ENCODE measurements at regions not wholly inside any gene's neighbourhood (a gene's known extent, or its start where the extent isn't known, plus 50 kb on each side); places are given as distances from the start of the nearest gene placed in this dataset.

DNA sequence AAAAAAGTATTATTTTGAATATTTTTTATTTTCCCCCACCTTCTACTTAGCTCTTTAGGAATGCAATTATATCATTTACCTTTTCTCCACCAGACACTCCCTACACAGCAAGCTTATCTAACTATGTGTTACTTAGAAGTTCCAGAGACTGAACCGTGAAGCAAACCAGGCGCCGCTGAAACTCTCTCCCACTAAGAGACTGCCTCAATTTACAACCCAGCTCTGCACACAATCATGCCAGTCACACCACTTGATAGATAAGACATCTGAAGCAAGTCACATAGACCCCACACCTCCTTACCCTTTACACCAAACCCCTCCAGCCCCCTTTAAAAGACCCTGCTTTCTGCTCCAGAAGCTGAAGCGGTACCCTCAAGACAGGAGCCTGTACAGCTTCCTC is 245.5 kb downstream of the S1PR1 start (continued):
- no peak for TF ChIP-seq POU6F1 (CRISPR knock-in tag; IDR thresholded peaks at IDR 0.05; ENCODE audit: borderline replicate concordance, low read depth)

GRCh38 chr1:101483982-101484688 is 247.3 kb downstream of the S1PR1 start:
- ATAC-seq, result no peak
- TF ChIP-seq TSHZ2 (CRISPR knock-in tag; IDR thresholded peaks at IDR 0.05), result peak; percentile 75; the same call in 1 of the 2 replicates
- TF ChIP-seq ISL1 (CRISPR knock-in tag; IDR thresholded peaks at IDR 0.05), result peak; percentile 35; the same call in 1 of the 2 replicates
- TF ChIP-seq TCF4 (CRISPR knock-in tag; IDR thresholded peaks at IDR 0.05; ENCODE audit: borderline replicate concordance), result peak; percentile 88
- no peak; the same call in 1 of the 2 replicates for TF ChIP-seq CREB5 (CRISPR knock-in tag; IDR thresholded peaks at IDR 0.05; ENCODE audit: low read depth)

DNA sequence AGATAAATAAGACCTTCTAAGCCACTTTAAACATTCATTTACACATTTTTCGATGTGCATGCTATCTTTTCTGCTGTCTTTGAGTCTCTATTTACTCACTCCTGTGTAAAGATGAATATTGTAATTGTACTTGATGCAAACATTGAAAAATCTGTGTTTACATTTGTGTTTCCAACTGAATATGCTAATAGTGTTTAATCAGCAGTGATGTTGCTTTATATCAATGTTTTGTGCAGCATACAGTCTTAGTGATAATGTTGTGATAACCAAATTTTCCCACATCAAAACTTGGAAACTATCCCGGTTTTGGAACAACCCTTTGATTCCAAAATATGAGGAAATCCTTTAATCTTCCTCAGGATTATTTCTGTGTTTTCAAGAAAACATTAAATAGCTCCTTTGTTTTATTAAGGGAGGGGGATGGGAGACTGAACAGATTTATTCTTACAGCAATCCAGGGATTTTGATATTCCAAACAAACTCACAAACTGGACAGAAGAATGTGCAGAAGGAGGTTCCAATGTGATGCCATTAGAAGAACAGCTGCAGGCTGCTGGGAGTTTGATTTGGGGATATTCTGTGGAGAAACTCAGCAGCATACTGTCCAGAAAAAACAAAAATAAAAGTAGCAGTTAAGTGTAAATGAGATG is 248.0 kb downstream of the S1PR1 start:
- no peak for ATAC-seq
- TF ChIP-seq ZNF8 (CRISPR knock-in tag; IDR thresholded peaks at IDR 0.05), result no peak
- no peak for TF ChIP-seq CSDC2 (CRISPR knock-in tag; IDR thresholded peaks at IDR 0.05)
- TF ChIP-seq ZNF70 (CRISPR knock-in tag; IDR thresholded peaks at IDR 0.05), result no peak
- no peak for TF ChIP-seq ESRRG (CRISPR knock-in tag; IDR thresholded peaks at IDR 0.05)
- no peak for TF ChIP-seq ZFP30 (CRISPR knock-in tag; IDR thresholded peaks at IDR 0.05)
- no peak for TF ChIP-seq TSHZ2 (CRISPR knock-in tag; IDR thresholded peaks at IDR 0.05)
- TF ChIP-seq ZNF565 (CRISPR knock-in tag; conservative IDR thresholded peaks at IDR 0.05; ENCODE audit: low read depth), result no peak
- TF ChIP-seq ARNTL (CRISPR knock-in tag; IDR thresholded peaks at IDR 0.05; ENCODE audit: borderline replicate concordance, low read depth), result no peak
- no peak for TF ChIP-seq RARB (CRISPR knock-in tag; IDR thresholded peaks at IDR 0.05)
- no peak for TF ChIP-seq SNAI2 (CRISPR knock-in tag; IDR thresholded peaks at IDR 0.05)
- TF ChIP-seq POU6F1 (CRISPR knock-in tag; IDR thresholded peaks at IDR 0.05; ENCODE audit: borderline replicate concordance, low read depth), result no peak
- TF ChIP-seq ZC3H10 (CRISPR knock-in tag; IDR thresholded peaks at IDR 0.05), result no peak
- no peak for TF ChIP-seq GLIS3 (CRISPR knock-in tag; IDR thresholded peaks at IDR 0.05)
- TF ChIP-seq CREB5 (CRISPR knock-in tag; IDR thresholded peaks at IDR 0.05; ENCODE audit: low read depth), result no peak
- TF ChIP-seq PPARA (CRISPR knock-in tag; IDR thresholded peaks at IDR 0.05; ENCODE audit: borderline replicate concordance), result no peak
- TF ChIP-seq TCF4 (CRISPR knock-in tag; IDR thresholded peaks at IDR 0.05; ENCODE audit: borderline replicate concordance), result no peak
- TF ChIP-seq BACH2 (CRISPR knock-in tag; IDR thresholded peaks at IDR 0.05; ENCODE audit: borderline replicate concordance), result no peak
- TF ChIP-seq ZFP3 (CRISPR knock-in tag; IDR thresholded peaks at IDR 0.05), result no peak
- TF ChIP-seq, protein P1, sequence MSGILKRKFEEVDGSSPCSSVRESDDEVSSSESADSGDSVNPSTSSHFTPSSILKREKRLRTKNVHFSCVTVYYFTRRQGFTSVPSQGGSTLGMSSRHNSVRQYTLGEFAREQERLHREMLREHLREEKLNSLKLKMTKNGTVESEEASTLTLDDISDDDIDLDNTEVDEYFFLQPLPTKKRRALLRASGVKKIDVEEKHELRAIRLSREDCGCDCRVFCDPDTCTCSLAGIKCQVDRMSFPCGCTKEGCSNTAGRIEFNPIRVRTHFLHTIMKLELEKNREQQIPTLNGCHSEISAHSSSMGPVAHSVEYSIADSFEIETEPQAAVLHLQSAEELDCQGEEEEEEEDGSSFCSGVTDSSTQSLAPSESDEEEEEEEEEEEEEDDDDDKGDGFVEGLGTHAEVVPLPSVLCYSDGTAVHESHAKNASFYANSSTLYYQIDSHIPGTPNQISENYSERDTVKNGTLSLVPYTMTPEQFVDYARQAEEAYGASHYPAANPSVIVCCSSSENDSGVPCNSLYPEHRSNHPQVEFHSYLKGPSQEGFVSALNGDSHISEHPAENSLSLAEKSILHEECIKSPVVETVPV (CRISPR knock-in tag; IDR thresholded peaks at IDR 0.05), result no peak
- no peak for TF ChIP-seq TOX (CRISPR knock-in tag; IDR thresholded peaks at IDR 0.05; ENCODE audit: borderline replicate concordance)
